B cell (primary cell): ENCODE measurements at regions not wholly inside any gene's neighbourhood (a gene's known extent, or its start where the extent isn't known, plus 50 kb on each side); places are given as distances from the start of the nearest gene placed in this dataset.

ENCODE experiments used
- EZH2 ChIP-seq: IDR thresholded peaks from 2 replicates; pipeline ENCODE4 v1.6.1; 2012; ENCODE audit warnings: borderline replicate concordance, low read depth, mild to moderate bottlenecking, moderate library complexity, low read length; ENCODE audit not compliant: insufficient read depth, poor library complexity, severe bottlenecking
- TF ChIP-seq, protein P1 (sequence below): fragments of 200-600 bp; IDR thresholded peaks from one replicate; pipeline ENCODE4 v1.8.0; 2022; ENCODE audit warnings: antibody characterized with exemption, mild to moderate bottlenecking

DNA sequence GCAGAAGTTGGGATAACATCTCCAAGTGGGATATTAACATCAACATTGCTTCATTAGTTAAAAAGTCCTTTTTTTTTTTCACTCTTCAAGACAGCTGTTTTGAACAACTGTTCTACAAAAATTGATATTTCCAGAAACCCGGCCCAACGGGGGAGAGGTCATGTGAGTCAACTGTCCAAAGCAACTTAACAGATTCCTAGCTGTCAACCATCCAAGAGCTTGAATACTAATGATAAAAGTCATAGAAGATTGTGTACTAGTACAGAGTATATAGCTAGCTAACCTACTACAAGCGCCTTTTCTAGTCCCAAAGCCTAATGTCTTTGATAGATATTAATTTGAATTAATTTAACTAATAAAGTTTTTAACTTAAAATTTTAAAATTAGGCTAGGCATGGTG lies 172.0 kb downstream of the CYB561 start:
- TF ChIP-seq, protein P1, sequence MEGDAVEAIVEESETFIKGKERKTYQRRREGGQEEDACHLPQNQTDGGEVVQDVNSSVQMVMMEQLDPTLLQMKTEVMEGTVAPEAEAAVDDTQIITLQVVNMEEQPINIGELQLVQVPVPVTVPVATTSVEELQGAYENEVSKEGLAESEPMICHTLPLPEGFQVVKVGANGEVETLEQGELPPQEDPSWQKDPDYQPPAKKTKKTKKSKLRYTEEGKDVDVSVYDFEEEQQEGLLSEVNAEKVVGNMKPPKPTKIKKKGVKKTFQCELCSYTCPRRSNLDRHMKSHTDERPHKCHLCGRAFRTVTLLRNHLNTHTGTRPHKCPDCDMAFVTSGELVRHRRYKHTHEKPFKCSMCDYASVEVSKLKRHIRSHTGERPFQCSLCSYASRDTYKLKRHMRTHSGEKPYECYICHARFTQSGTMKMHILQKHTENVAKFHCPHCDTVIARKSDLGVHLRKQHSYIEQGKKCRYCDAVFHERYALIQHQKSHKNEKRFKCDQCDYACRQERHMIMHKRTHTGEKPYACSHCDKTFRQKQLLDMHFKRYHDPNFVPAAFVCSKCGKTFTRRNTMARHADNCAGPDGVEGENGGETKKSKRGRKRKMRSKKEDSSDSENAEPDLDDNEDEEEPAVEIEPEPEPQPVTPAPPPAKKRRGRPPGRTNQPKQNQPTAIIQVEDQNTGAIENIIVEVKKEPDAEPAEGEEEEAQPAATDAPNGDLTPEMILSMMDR, result no peak
- TF ChIP-seq EZH2, result no peak
